GM23338 (cell line): ENCODE measurements at regions not wholly inside any gene's neighbourhood (a gene's known extent, or its start where the extent isn't known, plus 50 kb on each side); places are given as distances from the start of the nearest gene placed in this dataset.

ENCODE experiments used
- ATAC-seq: fragments of 200-7000 bp; cut with Tn5 transposase; 3 replicates; pipeline ENCODE4 v1.9.1; 2020
- DNase-seq: peaks from one replicate; pipeline ENCODE4 v3.0.0-alpha.2; 2015; ENCODE audit warnings: low spot score
- H2AFZ ChIP-seq: fragments of 200-600 bp; sonication (generic); 2 replicates; pipeline ENCODE4 v1.8.0; 2016; ENCODE audit warnings: antibody characterized with exemption, mild to moderate bottlenecking, moderate library complexity
- H3F3A ChIP-seq: fragments of 200-600 bp; sonication (generic); replicated peaks from 2 replicates; pipeline ENCODE4 v1.8.0; 2017; ENCODE audit warnings: antibody characterized with exemption, mixed run types, low read depth
- H3K27ac ChIP-seq: fragments of 200-600 bp; sonication (generic); 2 replicates; pipeline ENCODE4 v1.6.1; 2016; ENCODE audit warnings: low read depth
- H3K27me3 ChIP-seq: fragments of 200-600 bp; sonication (generic); 2 replicates; pipeline ENCODE4 v1.8.0; 2016; ENCODE audit warnings: mild to moderate bottlenecking, mixed run types, moderate library complexity; ENCODE audit not compliant: insufficient read depth
- H3K36me3 ChIP-seq: fragments of 200-600 bp; sonication (generic); 2 replicates; pipeline ENCODE4 v1.8.0; 2016; ENCODE audit warnings: mild to moderate bottlenecking; ENCODE audit not compliant: insufficient read depth
- H3K4me1 ChIP-seq: fragments of 200-600 bp; sonication (generic); 2 replicates; pipeline ENCODE4 v1.8.0; 2016; ENCODE audit warnings: mild to moderate bottlenecking, moderate library complexity; ENCODE audit not compliant: insufficient read depth
- H3K4me2 ChIP-seq: fragments of 200-600 bp; sonication (generic); 2 replicates; pipeline ENCODE4 v1.7.1; 2017; ENCODE audit warnings: mixed run types
- H3K4me3 ChIP-seq: fragments of 200-600 bp; sonication (generic); 2 replicates; pipeline ENCODE4 v1.6.1; 2016; ENCODE audit warnings: mixed run types
- H3K79me2 ChIP-seq: fragments of 200-600 bp; sonication (generic); replicated peaks from 2 replicates; pipeline ENCODE4 v1.8.0; 2017; ENCODE audit warnings: mild to moderate bottlenecking; ENCODE audit not compliant: insufficient read depth
- H3K9me2 ChIP-seq: fragments of 200-600 bp; sonication (generic); 2 replicates; pipeline ENCODE4 v1.8.0; 2017; ENCODE audit not compliant: insufficient read depth
- H4K20me1 ChIP-seq: fragments of 200-600 bp; sonication (generic); replicated peaks from 2 replicates; pipeline ENCODE4 v1.8.0; 2017; ENCODE audit warnings: mild to moderate bottlenecking; ENCODE audit not compliant: insufficient read depth
- H3K27ac Mint-ChIP-seq: 2 replicates; pipeline ENCODE4 v1.8.0; 2020; ENCODE audit warnings: inconsistent platforms, mild to moderate bottlenecking, moderate library complexity, mixed read lengths
- H3K27me3 Mint-ChIP-seq: 3 replicates; pipeline ENCODE4 v1.8.0; 2022; ENCODE audit warnings: low read depth, mild to moderate bottlenecking, moderate library complexity, mixed read lengths, inconsistent platforms; ENCODE audit not compliant: insufficient read depth, poor library complexity
- H3K36me3 Mint-ChIP-seq: 3 replicates; pipeline ENCODE4 v1.8.0; 2021; ENCODE audit warnings: low read depth, mild to moderate bottlenecking, inconsistent platforms, moderate library complexity, mixed read lengths
- H3K4me1 Mint-ChIP-seq: 3 replicates; pipeline ENCODE4 v1.8.0; 2020; ENCODE audit warnings: mild to moderate bottlenecking, inconsistent platforms, mixed read lengths
- H3K4me3 Mint-ChIP-seq: 3 replicates; pipeline ENCODE4 v1.8.0; 2021; ENCODE audit warnings: moderate library complexity, mild to moderate bottlenecking, inconsistent platforms, mixed read lengths
- H3K9me3 Mint-ChIP-seq: 3 replicates; pipeline ENCODE4 v1.8.0; 2020; ENCODE audit warnings: moderate library complexity, mild to moderate bottlenecking, inconsistent platforms, mixed read lengths
- CREB1 ChIP-seq: fragments of 250-450 bp; sonication (Bioruptor Pico); IDR thresholded peaks from 2 replicates; pipeline ENCODE4 v1.5.0; 2020; ENCODE audit warnings: low read depth, mild to moderate bottlenecking, moderate library complexity
- EZH2 ChIP-seq: fragments of 200-600 bp; sonication (generic); IDR thresholded peaks from one replicate; pipeline ENCODE4 v1.8.0; 2017; ENCODE audit warnings: antibody characterized with exemption, mild to moderate bottlenecking, low read depth; ENCODE audit not compliant: unreplicated experiment
- EZH2phosphoT487 ChIP-seq: fragments of 200-600 bp; sonication (generic); IDR thresholded peaks from one replicate; pipeline ENCODE4 v1.8.1; 2018; ENCODE audit warnings: antibody characterized with exemption; ENCODE audit not compliant: unreplicated experiment
- JUNB ChIP-seq: IDR thresholded peaks from one replicate; pipeline ENCODE4 v1.6.1; 2016; ENCODE audit warnings: antibody characterized with exemption; ENCODE audit not compliant: unreplicated experiment
- NANOG ChIP-seq: IDR thresholded peaks from 2 replicates; pipeline ENCODE4 v1.6.1; 2016; ENCODE audit warnings: antibody characterized with exemption, borderline replicate concordance
- POLR2AphosphoS5 ChIP-seq: IDR thresholded peaks from 2 replicates; pipeline ENCODE4 v1.6.1; 2016; ENCODE audit warnings: antibody characterized with exemption, low read depth
- STAT1 ChIP-seq: IDR thresholded peaks from one replicate; pipeline ENCODE4 v1.6.1; 2016; ENCODE audit warnings: antibody characterized with exemption; ENCODE audit not compliant: unreplicated experiment
- ZNF114 ChIP-seq: fragments of 250-450 bp; sonication (Bioruptor Pico); IDR thresholded peaks from 2 replicates; pipeline ENCODE4 v1.5.0; 2020; ENCODE audit warnings: mild to moderate bottlenecking, moderate library complexity
- ZNF331 ChIP-seq: fragments of 250-450 bp; sonication (Bioruptor Pico); IDR thresholded peaks from 2 replicates; pipeline ENCODE4 v1.5.0; 2020; ENCODE audit warnings: low read depth, mild to moderate bottlenecking, moderate library complexity
- TF ChIP-seq, protein P1 (sequence below): fragments of 250-450 bp; sonication (Bioruptor Pico); IDR thresholded peaks from 2 replicates; pipeline ENCODE4 v1.5.0; 2020; ENCODE audit warnings: mild to moderate bottlenecking, moderate library complexity
- TF ChIP-seq, protein P2 (sequence below): IDR thresholded peaks from 2 replicates; pipeline ENCODE4 v1.6.1; 2016; ENCODE audit warnings: antibody characterized with exemption
- TF ChIP-seq, protein P3 (sequence below): IDR thresholded peaks from one replicate; pipeline ENCODE4 v1.6.1; 2018; ENCODE audit warnings: antibody characterized with exemption; ENCODE audit not compliant: unreplicated experiment
- TF ChIP-seq, protein P4 (sequence below), 2 experiments: fragments of 200-600 bp in 1 of 2; sonication (generic) in 1 of 2; conservative IDR thresholded peaks; 2 replicates each; pipeline versions ENCODE4 v1.5.1 to v1.6.1; 2016 to 2017; ENCODE audit warnings: antibody characterized with exemption in 2 of 2, low read depth in 2 of 2, mild to moderate bottlenecking in 2 of 2, moderate library complexity in 1 of 2

DNA sequence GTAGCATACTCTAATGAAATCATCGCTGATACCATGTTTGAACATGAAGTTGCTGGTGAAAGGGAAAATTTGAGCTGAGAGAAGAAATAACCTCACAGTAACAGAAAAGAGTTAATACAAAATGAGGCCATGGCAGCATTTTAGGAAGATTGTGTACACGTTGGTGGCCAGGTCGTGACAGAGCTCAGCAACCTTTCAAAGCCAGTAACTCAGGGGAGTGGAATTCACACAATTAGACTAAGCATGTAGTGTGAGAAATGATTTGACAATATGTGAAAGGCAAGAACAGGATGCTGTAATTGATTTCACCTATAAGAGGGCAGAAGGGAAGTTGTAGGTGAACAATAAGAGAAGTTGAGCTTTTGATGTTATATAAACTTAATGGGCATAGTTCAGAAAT is 246.3 kb downstream of the OGFRL1 start (continued):
- TF ChIP-seq, protein P1, sequence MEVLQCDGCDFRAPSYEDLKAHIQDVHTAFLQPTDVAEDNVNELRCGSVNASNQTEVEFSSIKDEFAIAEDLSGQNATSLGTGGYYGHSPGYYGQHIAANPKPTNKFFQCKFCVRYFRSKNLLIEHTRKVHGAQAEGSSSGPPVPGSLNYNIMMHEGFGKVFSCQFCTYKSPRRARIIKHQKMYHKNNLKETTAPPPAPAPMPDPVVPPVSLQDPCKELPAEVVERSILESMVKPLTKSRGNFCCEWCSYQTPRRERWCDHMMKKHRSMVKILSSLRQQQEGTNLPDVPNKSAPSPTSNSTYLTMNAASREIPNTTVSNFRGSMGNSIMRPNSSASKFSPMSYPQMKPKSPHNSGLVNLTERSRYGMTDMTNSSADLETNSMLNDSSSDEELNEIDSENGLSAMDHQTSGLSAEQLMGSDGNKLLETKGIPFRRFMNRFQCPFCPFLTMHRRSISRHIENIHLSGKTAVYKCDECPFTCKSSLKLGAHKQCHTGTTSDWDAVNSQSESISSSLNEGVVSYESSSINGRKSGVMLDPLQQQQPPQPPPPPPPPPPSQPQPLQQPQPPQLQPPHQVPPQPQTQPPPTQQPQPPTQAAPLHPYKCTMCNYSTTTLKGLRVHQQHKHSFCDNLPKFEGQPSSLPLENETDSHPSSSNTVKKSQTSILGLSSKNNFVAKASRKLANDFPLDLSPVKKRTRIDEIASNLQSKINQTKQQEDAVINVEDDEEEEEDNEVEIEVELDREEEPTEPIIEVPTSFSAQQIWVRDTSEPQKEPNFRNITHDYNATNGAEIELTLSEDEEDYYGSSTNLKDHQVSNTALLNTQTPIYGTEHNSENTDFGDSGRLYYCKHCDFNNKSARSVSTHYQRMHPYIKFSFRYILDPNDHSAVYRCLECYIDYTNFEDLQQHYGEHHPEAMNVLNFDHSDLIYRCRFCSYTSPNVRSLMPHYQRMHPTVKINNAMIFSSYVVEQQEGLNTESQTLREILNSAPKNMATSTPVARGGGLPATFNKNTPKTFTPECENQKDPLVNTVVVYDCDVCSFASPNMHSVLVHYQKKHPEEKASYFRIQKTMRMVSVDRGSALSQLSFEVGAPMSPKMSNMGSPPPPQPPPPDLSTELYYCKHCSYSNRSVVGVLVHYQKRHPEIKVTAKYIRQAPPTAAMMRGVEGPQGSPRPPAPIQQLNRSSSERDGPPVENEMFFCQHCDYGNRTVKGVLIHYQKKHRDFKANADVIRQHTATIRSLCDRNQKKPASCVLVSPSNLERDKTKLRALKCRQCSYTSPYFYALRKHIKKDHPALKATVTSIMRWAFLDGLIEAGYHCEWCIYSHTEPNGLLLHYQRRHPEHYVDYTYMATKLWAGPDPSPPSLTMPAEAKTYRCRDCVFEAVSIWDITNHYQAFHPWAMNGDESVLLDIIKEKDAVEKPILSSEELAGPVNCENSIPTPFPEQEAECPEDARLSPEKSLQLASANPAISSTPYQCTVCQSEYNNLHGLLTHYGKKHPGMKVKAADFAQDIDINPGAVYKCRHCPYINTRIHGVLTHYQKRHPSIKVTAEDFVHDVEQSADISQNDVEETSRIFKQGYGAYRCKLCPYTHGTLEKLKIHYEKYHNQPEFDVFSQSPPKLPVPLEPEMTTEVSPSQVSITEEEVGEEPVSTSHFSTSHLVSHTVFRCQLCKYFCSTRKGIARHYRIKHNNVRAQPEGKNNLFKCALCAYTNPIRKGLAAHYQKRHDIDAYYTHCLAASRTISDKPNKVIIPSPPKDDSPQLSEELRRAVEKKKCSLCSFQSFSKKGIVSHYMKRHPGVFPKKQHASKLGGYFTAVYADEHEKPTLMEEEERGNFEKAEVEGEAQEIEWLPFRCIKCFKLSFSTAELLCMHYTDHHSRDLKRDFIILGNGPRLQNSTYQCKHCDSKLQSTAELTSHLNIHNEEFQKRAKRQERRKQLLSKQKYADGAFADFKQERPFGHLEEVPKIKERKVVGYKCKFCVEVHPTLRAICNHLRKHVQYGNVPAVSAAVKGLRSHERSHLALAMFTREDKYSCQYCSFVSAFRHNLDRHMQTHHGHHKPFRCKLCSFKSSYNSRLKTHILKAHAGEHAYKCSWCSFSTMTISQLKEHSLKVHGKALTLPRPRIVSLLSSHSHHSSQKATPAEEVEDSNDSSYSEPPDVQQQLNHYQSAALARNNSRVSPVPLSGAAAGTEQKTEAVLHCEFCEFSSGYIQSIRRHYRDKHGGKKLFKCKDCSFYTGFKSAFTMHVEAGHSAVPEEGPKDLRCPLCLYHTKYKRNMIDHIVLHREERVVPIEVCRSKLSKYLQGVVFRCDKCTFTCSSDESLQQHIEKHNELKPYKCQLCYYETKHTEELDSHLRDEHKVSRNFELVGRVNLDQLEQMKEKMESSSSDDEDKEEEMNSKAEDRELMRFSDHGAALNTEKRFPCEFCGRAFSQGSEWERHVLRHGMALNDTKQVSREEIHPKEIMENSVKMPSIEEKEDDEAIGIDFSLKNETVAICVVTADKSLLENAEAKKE (CRISPR knock-in tag): no peak
- no peak for TF ChIP-seq EZH2
- TF ChIP-seq, protein P2, sequence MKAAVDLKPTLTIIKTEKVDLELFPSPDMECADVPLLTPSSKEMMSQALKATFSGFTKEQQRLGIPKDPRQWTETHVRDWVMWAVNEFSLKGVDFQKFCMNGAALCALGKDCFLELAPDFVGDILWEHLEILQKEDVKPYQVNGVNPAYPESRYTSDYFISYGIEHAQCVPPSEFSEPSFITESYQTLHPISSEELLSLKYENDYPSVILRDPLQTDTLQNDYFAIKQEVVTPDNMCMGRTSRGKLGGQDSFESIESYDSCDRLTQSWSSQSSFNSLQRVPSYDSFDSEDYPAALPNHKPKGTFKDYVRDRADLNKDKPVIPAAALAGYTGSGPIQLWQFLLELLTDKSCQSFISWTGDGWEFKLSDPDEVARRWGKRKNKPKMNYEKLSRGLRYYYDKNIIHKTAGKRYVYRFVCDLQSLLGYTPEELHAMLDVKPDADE: no peak
- TF ChIP-seq POLR2AphosphoS5: no peak
- TF ChIP-seq ZNF331 (CRISPR knock-in tag): no peak

DNA sequence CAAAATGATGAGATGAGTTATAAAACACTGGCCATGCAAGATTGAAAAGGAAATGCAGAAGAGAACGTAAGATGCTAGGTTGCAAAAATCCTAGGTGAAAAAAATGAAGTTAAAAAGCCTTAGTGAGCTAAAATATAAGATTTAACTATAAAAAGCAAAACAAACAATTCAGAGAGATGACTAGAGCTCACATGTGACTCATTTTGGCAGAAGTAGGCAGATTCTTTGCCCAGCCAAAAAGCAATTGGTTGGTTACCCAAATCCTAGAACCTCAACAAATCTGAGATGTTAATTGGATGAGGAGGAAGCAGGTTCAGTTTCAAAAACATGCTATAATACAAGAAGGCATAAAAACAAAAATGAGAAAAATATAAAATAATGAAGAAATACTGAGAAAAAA is 249.1 kb downstream of the OGFRL1 start:
- Mint-ChIP-seq H3K4me3 (no peak overlapping the region), H3K36me3 (no peaks in the 10 kb centered on the region), H3K27me3 (no peaks in the 10 kb centered on the region), H3K27ac (no peak overlapping the region), H3K9me3 (no peaks in the 10 kb centered on the region), H3K4me1 (no peaks in the 10 kb centered on the region)
- Histone ChIP-seq H4K20me1 (no peaks in the 10 kb centered on the region), H2AFZ (no peak overlapping the region), H3K27ac (no peak overlapping the region), H3K4me3 (no peak overlapping the region), H3F3A (no peaks in the 10 kb centered on the region), H3K4me1 (peaks cover under 1% of the 10 kb centered on the region; the same call in 1 of the 2 replicates), H3K79me2 (no peaks in the 10 kb centered on the region), H3K4me2 (no peak overlapping the region), H3K9me2 (no peaks in the 10 kb centered on the region), H3K27me3 (no peaks in the 10 kb centered on the region), H3K36me3 (no peaks in the 10 kb centered on the region)
- DNase-seq (no peak), ATAC-seq (no peak)
- no peak for TF ChIP-seq ZNF331 (CRISPR knock-in tag)
- TF ChIP-seq JUNB: no peak
- TF ChIP-seq, protein P3, sequence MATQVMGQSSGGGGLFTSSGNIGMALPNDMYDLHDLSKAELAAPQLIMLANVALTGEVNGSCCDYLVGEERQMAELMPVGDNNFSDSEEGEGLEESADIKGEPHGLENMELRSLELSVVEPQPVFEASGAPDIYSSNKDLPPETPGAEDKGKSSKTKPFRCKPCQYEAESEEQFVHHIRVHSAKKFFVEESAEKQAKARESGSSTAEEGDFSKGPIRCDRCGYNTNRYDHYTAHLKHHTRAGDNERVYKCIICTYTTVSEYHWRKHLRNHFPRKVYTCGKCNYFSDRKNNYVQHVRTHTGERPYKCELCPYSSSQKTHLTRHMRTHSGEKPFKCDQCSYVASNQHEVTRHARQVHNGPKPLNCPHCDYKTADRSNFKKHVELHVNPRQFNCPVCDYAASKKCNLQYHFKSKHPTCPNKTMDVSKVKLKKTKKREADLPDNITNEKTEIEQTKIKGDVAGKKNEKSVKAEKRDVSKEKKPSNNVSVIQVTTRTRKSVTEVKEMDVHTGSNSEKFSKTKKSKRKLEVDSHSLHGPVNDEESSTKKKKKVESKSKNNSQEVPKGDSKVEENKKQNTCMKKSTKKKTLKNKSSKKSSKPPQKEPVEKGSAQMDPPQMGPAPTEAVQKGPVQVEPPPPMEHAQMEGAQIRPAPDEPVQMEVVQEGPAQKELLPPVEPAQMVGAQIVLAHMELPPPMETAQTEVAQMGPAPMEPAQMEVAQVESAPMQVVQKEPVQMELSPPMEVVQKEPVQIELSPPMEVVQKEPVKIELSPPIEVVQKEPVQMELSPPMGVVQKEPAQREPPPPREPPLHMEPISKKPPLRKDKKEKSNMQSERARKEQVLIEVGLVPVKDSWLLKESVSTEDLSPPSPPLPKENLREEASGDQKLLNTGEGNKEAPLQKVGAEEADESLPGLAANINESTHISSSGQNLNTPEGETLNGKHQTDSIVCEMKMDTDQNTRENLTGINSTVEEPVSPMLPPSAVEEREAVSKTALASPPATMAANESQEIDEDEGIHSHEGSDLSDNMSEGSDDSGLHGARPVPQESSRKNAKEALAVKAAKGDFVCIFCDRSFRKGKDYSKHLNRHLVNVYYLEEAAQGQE: no peak
- TF ChIP-seq ZNF114 (CRISPR knock-in tag): no peak
- no peak for TF ChIP-seq STAT1
- TF ChIP-seq CREB1 (CRISPR knock-in tag): no peak
- TF ChIP-seq POLR2AphosphoS5: no peak
- no peak for TF ChIP-seq NANOG
- no peak for TF ChIP-seq EZH2phosphoT487
- TF ChIP-seq, protein P4, sequence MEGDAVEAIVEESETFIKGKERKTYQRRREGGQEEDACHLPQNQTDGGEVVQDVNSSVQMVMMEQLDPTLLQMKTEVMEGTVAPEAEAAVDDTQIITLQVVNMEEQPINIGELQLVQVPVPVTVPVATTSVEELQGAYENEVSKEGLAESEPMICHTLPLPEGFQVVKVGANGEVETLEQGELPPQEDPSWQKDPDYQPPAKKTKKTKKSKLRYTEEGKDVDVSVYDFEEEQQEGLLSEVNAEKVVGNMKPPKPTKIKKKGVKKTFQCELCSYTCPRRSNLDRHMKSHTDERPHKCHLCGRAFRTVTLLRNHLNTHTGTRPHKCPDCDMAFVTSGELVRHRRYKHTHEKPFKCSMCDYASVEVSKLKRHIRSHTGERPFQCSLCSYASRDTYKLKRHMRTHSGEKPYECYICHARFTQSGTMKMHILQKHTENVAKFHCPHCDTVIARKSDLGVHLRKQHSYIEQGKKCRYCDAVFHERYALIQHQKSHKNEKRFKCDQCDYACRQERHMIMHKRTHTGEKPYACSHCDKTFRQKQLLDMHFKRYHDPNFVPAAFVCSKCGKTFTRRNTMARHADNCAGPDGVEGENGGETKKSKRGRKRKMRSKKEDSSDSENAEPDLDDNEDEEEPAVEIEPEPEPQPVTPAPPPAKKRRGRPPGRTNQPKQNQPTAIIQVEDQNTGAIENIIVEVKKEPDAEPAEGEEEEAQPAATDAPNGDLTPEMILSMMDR (conservative IDR thresholded peaks at IDR 0.05; ENCODE audit: low read depth in 2 of 2): no peak
- no peak for TF ChIP-seq EZH2
